ENCODE measurements at regions not wholly inside any gene's neighbourhood (a gene's known extent, or its start where the extent isn't known, plus 50 kb on each side); places are given as distances from the start of the nearest gene placed in this dataset.

GRCh38 chr14:101072945-101073597 is 169.5 kb upstream of the RTL1 start:
- DNase-seq = no peak
- peak; percentile 35 for ATAC-seq
- intact Hi-C loops (cut with micrococcal nuclease) = no loop called here

- ATAC-seq = no peak
- intact Hi-C loops (cut with micrococcal nuclease) = no loop called here
- no peak for DNase-seq
These were observed 170.1 kb upstream of the RTL1 start for GRCh38 chr14:101073598-101073965.

- intact Hi-C loops (cut with micrococcal nuclease) = no loop called here
- DNase-seq (no peak), ATAC-seq (no peak)
These were observed 170.9 kb upstream of the RTL1 start for GRCh38 chr14:101074196-101075024.

- DNase-seq (no peak), ATAC-seq (no peak)
- intact Hi-C loops (cut with micrococcal nuclease) = no loop called here
These were observed 171.7 kb upstream of the RTL1 start for GRCh38 chr14:101075025-101075800.

- intact Hi-C loops (cut with micrococcal nuclease) = no loop called here
- no peak for DNase-seq
These were observed 172.4 kb upstream of the RTL1 start for GRCh38 chr14:101075801-101076413.

GRCh38 chr14:101076451-101077198 is 173.1 kb upstream of the RTL1 start:
- DNase-seq (no peak), ATAC-seq (no peak)
- intact Hi-C loops (cut with micrococcal nuclease) = no loop called here

More at GRCh38 chr14:101075801-101076413, 172.4 kb upstream of the RTL1 start:
- no peak for ATAC-seq

- DNase-seq (no peak), ATAC-seq (peak; percentile 32)
- intact Hi-C loops (cut with micrococcal nuclease) = no loop called here
These were observed 174.1 kb upstream of the RTL1 start for GRCh38 chr14:101077481-101078074.

- intact Hi-C loops (cut with micrococcal nuclease) = no loop called here
- ATAC-seq (no peak), DNase-seq (no peak)
These were observed 174.8 kb upstream of the RTL1 start for GRCh38 chr14:101078170-101078891.

- ATAC-seq (no peak), DNase-seq (no peak)
- intact Hi-C loops (cut with micrococcal nuclease) = no loop called here
These were observed 175.3 kb upstream of the RTL1 start for GRCh38 chr14:101078892-101079221.

GRCh38 chr14:101080922-101081593 is 177.5 kb upstream of the RTL1 start:
- ATAC-seq (no peak), DNase-seq (no peak)
- intact Hi-C loops (cut with micrococcal nuclease) = no loop called here

GRCh38 chr14:101082036-101082435 is 178.5 kb upstream of the RTL1 start:
- DNase-seq (no peak), ATAC-seq (no peak)
- intact Hi-C loops (cut with micrococcal nuclease) = no loop called here

- no peak for DNase-seq
- intact Hi-C loops (cut with micrococcal nuclease) = no loop called here
These were observed 179.2 kb upstream of the RTL1 start for GRCh38 chr14:101082436-101083384.

GRCh38 chr14:101083564-101084435 is 180.3 kb upstream of the RTL1 start:
- DNase-seq = no peak
- ATAC-seq = no peak
- intact Hi-C loops (cut with micrococcal nuclease) = no loop called here

More at GRCh38 chr14:101082436-101083384, 179.2 kb upstream of the RTL1 start:
- ATAC-seq = no peak

- ATAC-seq (no peak), DNase-seq (no peak)
- intact Hi-C loops (cut with micrococcal nuclease) = no loop called here
These were observed 180.9 kb upstream of the RTL1 start for GRCh38 chr14:101084436-101084826.

- intact Hi-C loops (cut with micrococcal nuclease) = no loop called here
- DNase-seq (no peak), ATAC-seq (no peak)
These were observed 183.4 kb upstream of the RTL1 start for GRCh38 chr14:101086926-101087325.
